ENCODE measurements at regions not wholly inside any gene's neighbourhood (a gene's known extent, or its start where the extent isn't known, plus 50 kb on each side); places are given as distances from the start of the nearest gene placed in this dataset.

- Histone ChIP-seq H3K27me3 (ENCODE audit: insufficient read depth, insufficient read length) (no peaks in the 10 kb centered on the region), H3K9ac (ENCODE audit: insufficient read length, low read depth) (no peak overlapping the region), H3K4me3 (ENCODE audit: insufficient read length, low read depth) (no peak overlapping the region), H3K36me3 (ENCODE audit: insufficient read depth, insufficient read length, low read length) (no peaks in the 10 kb centered on the region), H3K4me1 (ENCODE audit: insufficient read depth, insufficient read length) (no peaks in the 10 kb centered on the region), H3K9me3 (ENCODE audit: insufficient read depth, low read length) (peaks cover 35% of the 10 kb centered on the region; the same call in 1 of the 2 replicates)
- DNase-seq (ENCODE audit: low read depth, low spot score) = no peak
- no peak for TF ChIP-seq SUZ12 (IDR thresholded peaks at IDR 0.05; ENCODE audit: extremely low read depth, insufficient read depth, insufficient read length)
- no peak for TF ChIP-seq ZNF274 (IDR thresholded peaks at IDR 0.05; ENCODE audit: low read depth, low read length)
- no peak for TF ChIP-seq YY1 (IDR thresholded peaks at IDR 0.05; ENCODE audit: insufficient read depth, insufficient read length)
These were observed 324.8 kb downstream of the SMOC2 start for GRCh38 chr6:168765752-168766151.

GRCh38 chr6:168756009-168756634 lies 315.1 kb downstream of the SMOC2 start:
- peaks cover 32% of the 10 kb centered on the region for H3K9me3 ChIP-seq (ENCODE audit: insufficient read depth, low read length)
- peak; percentile 71 for DNase-seq (ENCODE audit: low read depth, low spot score)
- peak overlapping the region; percentile 61 for H3K9ac ChIP-seq (ENCODE audit: insufficient read length, low read depth)
- H3K4me1 ChIP-seq (ENCODE audit: insufficient read depth, insufficient read length) = no peaks in the 10 kb centered on the region
- no peak overlapping the region for H3K4me3 ChIP-seq (ENCODE audit: insufficient read length, low read depth)
- TF ChIP-seq SUZ12 (IDR thresholded peaks at IDR 0.05; ENCODE audit: extremely low read depth, insufficient read depth, insufficient read length) (no peak), YY1 (IDR thresholded peaks at IDR 0.05; ENCODE audit: insufficient read depth, insufficient read length) (no peak), ZNF274 (IDR thresholded peaks at IDR 0.05; ENCODE audit: low read depth, low read length) (no peak)
- H3K27me3 ChIP-seq (ENCODE audit: insufficient read depth, insufficient read length) = no peaks in the 10 kb centered on the region
- no peaks in the 10 kb centered on the region for H3K36me3 ChIP-seq (ENCODE audit: insufficient read depth, insufficient read length, low read length)

GRCh38 chr6:168746643-168747042 lies 305.7 kb downstream of the SMOC2 start:
- no peaks in the 10 kb centered on the region for H3K36me3 ChIP-seq (ENCODE audit: insufficient read depth, insufficient read length, low read length)
- H3K4me1 ChIP-seq (ENCODE audit: insufficient read depth, insufficient read length) = no peaks in the 10 kb centered on the region
- H3K9me3 ChIP-seq (ENCODE audit: insufficient read depth, low read length) = peaks cover 3% of the 10 kb centered on the region; the same call in 1 of the 2 replicates
- H3K4me3 ChIP-seq (ENCODE audit: insufficient read length, low read depth) = no peak overlapping the region
- no peak for TF ChIP-seq ZNF274 (IDR thresholded peaks at IDR 0.05; ENCODE audit: low read depth, low read length)
- no peak for TF ChIP-seq SUZ12 (IDR thresholded peaks at IDR 0.05; ENCODE audit: extremely low read depth, insufficient read depth, insufficient read length)
- no peak for TF ChIP-seq YY1 (IDR thresholded peaks at IDR 0.05; ENCODE audit: insufficient read depth, insufficient read length)
- no peaks in the 10 kb centered on the region for H3K27me3 ChIP-seq (ENCODE audit: insufficient read depth, insufficient read length)
- no peak overlapping the region for H3K9ac ChIP-seq (ENCODE audit: insufficient read length, low read depth)
- DNase-seq (ENCODE audit: low read depth, low spot score) = no peak

- Histone ChIP-seq H3K9me3 (ENCODE audit: insufficient read depth, low read length) (peaks cover 3% of the 10 kb centered on the region; the same call in 1 of the 2 replicates), H3K36me3 (ENCODE audit: insufficient read depth, insufficient read length, low read length) (no peaks in the 10 kb centered on the region), H3K4me3 (ENCODE audit: insufficient read length, low read depth) (no peak overlapping the region), H3K4me1 (ENCODE audit: insufficient read depth, insufficient read length) (no peaks in the 10 kb centered on the region), H3K27me3 (ENCODE audit: insufficient read depth, insufficient read length) (no peaks in the 10 kb centered on the region), H3K9ac (ENCODE audit: insufficient read length, low read depth) (no peak overlapping the region)
- no peak for DNase-seq (ENCODE audit: low read depth, low spot score)
- no peak for TF ChIP-seq ZNF274 (IDR thresholded peaks at IDR 0.05; ENCODE audit: low read depth, low read length)
- no peak for TF ChIP-seq SUZ12 (IDR thresholded peaks at IDR 0.05; ENCODE audit: extremely low read depth, insufficient read depth, insufficient read length)
- TF ChIP-seq YY1 (IDR thresholded peaks at IDR 0.05; ENCODE audit: insufficient read depth, insufficient read length) = no peak
These were observed 305.0 kb downstream of the SMOC2 start for GRCh38 chr6:168746013-168746412.

- no peak for DNase-seq (ENCODE audit: low read depth, low spot score)
- Histone ChIP-seq H3K4me1 (ENCODE audit: insufficient read depth, insufficient read length) (no peaks in the 10 kb centered on the region), H3K4me3 (ENCODE audit: insufficient read length, low read depth) (no peak overlapping the region), H3K9me3 (ENCODE audit: insufficient read depth, low read length) (peaks cover 3% of the 10 kb centered on the region; the same call in 1 of the 2 replicates), H3K36me3 (ENCODE audit: insufficient read depth, insufficient read length, low read length) (no peaks in the 10 kb centered on the region), H3K9ac (ENCODE audit: insufficient read length, low read depth) (no peak overlapping the region), H3K27me3 (ENCODE audit: insufficient read depth, insufficient read length) (no peaks in the 10 kb centered on the region)
- no peak for TF ChIP-seq YY1 (IDR thresholded peaks at IDR 0.05; ENCODE audit: insufficient read depth, insufficient read length)
- TF ChIP-seq SUZ12 (IDR thresholded peaks at IDR 0.05; ENCODE audit: extremely low read depth, insufficient read depth, insufficient read length) = no peak
- no peak for TF ChIP-seq ZNF274 (IDR thresholded peaks at IDR 0.05; ENCODE audit: low read depth, low read length)
These were observed 303.9 kb downstream of the SMOC2 start for GRCh38 chr6:168744861-168745260.

GRCh38 chr6:168741942-168742782 lies 301.2 kb downstream of the SMOC2 start:
- no peak for DNase-seq (ENCODE audit: low read depth, low spot score)
- Histone ChIP-seq H3K4me1 (ENCODE audit: insufficient read depth, insufficient read length) (no peaks in the 10 kb centered on the region), H3K36me3 (ENCODE audit: insufficient read depth, insufficient read length, low read length) (no peaks in the 10 kb centered on the region), H3K27me3 (ENCODE audit: insufficient read depth, insufficient read length) (no peaks in the 10 kb centered on the region), H3K4me3 (ENCODE audit: insufficient read length, low read depth) (no peak overlapping the region), H3K9me3 (ENCODE audit: insufficient read depth, low read length) (no peaks in the 10 kb centered on the region), H3K9ac (ENCODE audit: insufficient read length, low read depth) (no peak overlapping the region)
- no peak for TF ChIP-seq ZNF274 (IDR thresholded peaks at IDR 0.05; ENCODE audit: low read depth, low read length)
- no peak for TF ChIP-seq YY1 (IDR thresholded peaks at IDR 0.05; ENCODE audit: insufficient read depth, insufficient read length)
- TF ChIP-seq SUZ12 (IDR thresholded peaks at IDR 0.05; ENCODE audit: extremely low read depth, insufficient read depth, insufficient read length) = no peak

GRCh38 chr6:168741305-168741704 lies 300.3 kb downstream of the SMOC2 start:
- Histone ChIP-seq H3K9ac (ENCODE audit: insufficient read length, low read depth) (no peak overlapping the region), H3K36me3 (ENCODE audit: insufficient read depth, insufficient read length, low read length) (no peaks in the 10 kb centered on the region), H3K27me3 (ENCODE audit: insufficient read depth, insufficient read length) (no peaks in the 10 kb centered on the region), H3K4me3 (ENCODE audit: insufficient read length, low read depth) (no peak overlapping the region), H3K9me3 (ENCODE audit: insufficient read depth, low read length) (no peaks in the 10 kb centered on the region), H3K4me1 (ENCODE audit: insufficient read depth, insufficient read length) (no peaks in the 10 kb centered on the region)
- DNase-seq (ENCODE audit: low read depth, low spot score) = no peak
- no peak for TF ChIP-seq SUZ12 (IDR thresholded peaks at IDR 0.05; ENCODE audit: extremely low read depth, insufficient read depth, insufficient read length)
- no peak for TF ChIP-seq YY1 (IDR thresholded peaks at IDR 0.05; ENCODE audit: insufficient read depth, insufficient read length)
- TF ChIP-seq ZNF274 (IDR thresholded peaks at IDR 0.05; ENCODE audit: low read depth, low read length) = no peak
